Lung (tissue), 11 donors: ENCODE measurements at regions not wholly inside any gene's neighbourhood (a gene's known extent, or its start where the extent isn't known, plus 50 kb on each side); places are given as distances from the start of the nearest gene placed in this dataset.

Experiments used
- ATAC-seq: fragments of 200-7000 bp; cut with Tn5 transposase; one replicate; pipeline ENCODE4 v1.9.1; 2020; ENCODE audit warnings: moderate number of reproducible peaks; ENCODE audit not compliant: insufficient read depth, low FRiP score
- DNase-seq, 3 donors: peaks; one replicate each; pipeline ENCODE4 v3.0.0-alpha.2; 2013 to 2017
- H3K27ac ChIP-seq, 2 donors: one replicate each; pipeline ENCODE4 v1.5.1; 2013; ENCODE audit warnings: mild to moderate bottlenecking in 2 of 2, moderate library complexity in 2 of 2, control low read depth in 1 of 2, inconsistent platforms in 1 of 2, low read depth in 1 of 2, low read length in 1 of 2
- H3K27me3 ChIP-seq, 3 donors: one replicate each; pipeline ENCODE4 v1.5.1; 2013; ENCODE audit warnings: low read length in 2 of 3; ENCODE audit not compliant: control insufficient read depth in 3 of 3, insufficient read depth in 3 of 3
- H3K36me3 ChIP-seq, 4 donors: one replicate each; pipeline ENCODE4 v1.5.1; 2013; ENCODE audit warnings: low read length in 4 of 4, mild to moderate bottlenecking in 1 of 4, moderate library complexity in 1 of 4; ENCODE audit not compliant: control insufficient read depth in 4 of 4, insufficient read depth in 4 of 4
- H3K4me1 ChIP-seq, 5 donors: one replicate each; pipeline ENCODE4 v1.5.1; 2013; ENCODE audit warnings: low read length in 5 of 5, mild to moderate bottlenecking in 2 of 5, moderate library complexity in 1 of 5; ENCODE audit not compliant: control insufficient read depth in 5 of 5, insufficient read depth in 5 of 5
- H3K4me3 ChIP-seq: one replicate; pipeline ENCODE4 v1.5.1; 2013; ENCODE audit warnings: mild to moderate bottlenecking, control low read depth, moderate library complexity
- H3K9ac ChIP-seq, 2 donors: one replicate each; pipeline ENCODE4 v1.5.1; 2013; ENCODE audit warnings: low read length in 2 of 2, control low read depth in 1 of 2; ENCODE audit not compliant: insufficient read depth in 1 of 2
- H3K9me3 ChIP-seq, 4 donors: one replicate each; pipeline ENCODE4 v1.5.1; 2013; ENCODE audit warnings: low read length in 3 of 4, mild to moderate bottlenecking in 1 of 4, moderate library complexity in 1 of 4; ENCODE audit not compliant: control insufficient read depth in 4 of 4, insufficient read depth in 3 of 4
- WGBS, 2 donors: extraction: QIAGEN DNeasy Blood & Tissue Kit; methylation state at CpG; one replicate each; pipeline ENCODE4 v1.1.7; 2013; 5-methylcytosine and 5-hydroxymethylcytosine counted together
- TF ChIP-seq, protein P1 (sequence below): IDR thresholded peaks from 2 replicates; pipeline ENCODE4 v1.5.1; 2012; ENCODE audit warnings: mild to moderate bottlenecking; ENCODE audit errors: control extremely low read depth, extremely low read depth
- donor health status: control.
- donor health status: control.
- donor health status: Bipolar disorder and iron deficiency.
- donor health status: healthy.
- donor health status: DM: yes; HTN: yes; CAD: no.

DNA sequence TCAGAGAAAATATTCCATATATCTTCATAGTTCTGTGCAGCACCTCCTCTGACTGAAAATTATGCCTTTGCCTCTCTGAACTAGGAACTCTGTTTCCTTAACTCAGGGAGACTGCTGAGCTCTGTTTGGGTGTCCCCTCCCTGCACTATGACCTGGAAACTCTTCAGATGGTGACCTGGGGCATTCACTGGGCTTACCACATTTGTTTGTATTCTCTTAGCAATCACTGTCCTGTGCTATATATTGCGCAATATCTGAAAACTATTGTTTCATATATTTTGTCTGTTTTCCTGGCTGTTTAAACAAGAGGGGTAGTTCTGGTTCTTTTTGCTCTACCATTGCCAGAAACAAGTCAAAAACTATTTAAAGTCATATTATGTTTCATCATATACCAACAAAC is 181.8 kb upstream of the KIAA1217 start:
- DNase-seq (no peak), ATAC-seq (no peak)
- Histone ChIP-seq H3K36me3 (no peaks in the 10 kb centered on the region), H3K27me3 (no peaks in the 10 kb centered on the region), H3K4me3 (no peak overlapping the region), H3K27ac (no peak overlapping the region), H3K4me1 (no peaks in the 10 kb centered on the region), H3K9me3 (no peaks in the 10 kb centered on the region), H3K9ac (no peak overlapping the region)
- TF ChIP-seq, protein P1, sequence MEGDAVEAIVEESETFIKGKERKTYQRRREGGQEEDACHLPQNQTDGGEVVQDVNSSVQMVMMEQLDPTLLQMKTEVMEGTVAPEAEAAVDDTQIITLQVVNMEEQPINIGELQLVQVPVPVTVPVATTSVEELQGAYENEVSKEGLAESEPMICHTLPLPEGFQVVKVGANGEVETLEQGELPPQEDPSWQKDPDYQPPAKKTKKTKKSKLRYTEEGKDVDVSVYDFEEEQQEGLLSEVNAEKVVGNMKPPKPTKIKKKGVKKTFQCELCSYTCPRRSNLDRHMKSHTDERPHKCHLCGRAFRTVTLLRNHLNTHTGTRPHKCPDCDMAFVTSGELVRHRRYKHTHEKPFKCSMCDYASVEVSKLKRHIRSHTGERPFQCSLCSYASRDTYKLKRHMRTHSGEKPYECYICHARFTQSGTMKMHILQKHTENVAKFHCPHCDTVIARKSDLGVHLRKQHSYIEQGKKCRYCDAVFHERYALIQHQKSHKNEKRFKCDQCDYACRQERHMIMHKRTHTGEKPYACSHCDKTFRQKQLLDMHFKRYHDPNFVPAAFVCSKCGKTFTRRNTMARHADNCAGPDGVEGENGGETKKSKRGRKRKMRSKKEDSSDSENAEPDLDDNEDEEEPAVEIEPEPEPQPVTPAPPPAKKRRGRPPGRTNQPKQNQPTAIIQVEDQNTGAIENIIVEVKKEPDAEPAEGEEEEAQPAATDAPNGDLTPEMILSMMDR, result no peak
- WGBS, 2 donors, result 90 to 96% methylated on average over 1 of the region's 1 CpG

DNA sequence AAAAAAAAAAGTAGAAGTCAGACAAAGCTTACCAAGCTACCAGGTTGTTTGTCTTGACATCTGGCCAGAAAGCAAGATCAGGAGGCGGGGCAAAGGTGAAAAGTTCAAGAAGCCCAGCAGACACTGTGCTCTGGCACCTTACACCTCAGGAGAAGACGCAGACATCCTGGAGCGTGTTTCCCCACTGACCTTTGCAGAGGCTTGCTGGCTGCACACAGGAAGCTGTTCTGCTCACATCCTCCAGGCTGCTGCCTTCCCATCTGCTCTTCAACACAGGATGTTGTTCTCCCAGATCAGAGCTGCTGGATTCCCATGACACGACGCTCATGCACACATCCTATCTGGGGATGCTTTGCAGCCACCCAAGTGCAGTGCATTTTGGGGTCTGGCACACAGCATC is 174.4 kb upstream of the KIAA1217 start:
- TF ChIP-seq, protein P1, result no peak
- ATAC-seq, result peak; percentile 41
- peaks cover 0 to 6% (median 0%) of the 10 kb centered on the region in 5 donors for H3K4me1 ChIP-seq
- no peaks in the 10 kb centered on the region for H3K36me3 ChIP-seq
- WGBS, 2 donors, result 40 to 54% methylated on average over 5 of the region's 5 CpGs
- no peak overlapping the region for H3K9ac ChIP-seq
- no peak overlapping the region for H3K4me3 ChIP-seq
- peak; percentile 21 to 66 (median 40) for DNase-seq
- H3K27me3 ChIP-seq, result no peaks in the 10 kb centered on the region
- H3K27ac ChIP-seq, result peak overlapping the region in 1 of 2 donors; percentile 10
- H3K9me3 ChIP-seq, result no peaks in the 10 kb centered on the region

DNA sequence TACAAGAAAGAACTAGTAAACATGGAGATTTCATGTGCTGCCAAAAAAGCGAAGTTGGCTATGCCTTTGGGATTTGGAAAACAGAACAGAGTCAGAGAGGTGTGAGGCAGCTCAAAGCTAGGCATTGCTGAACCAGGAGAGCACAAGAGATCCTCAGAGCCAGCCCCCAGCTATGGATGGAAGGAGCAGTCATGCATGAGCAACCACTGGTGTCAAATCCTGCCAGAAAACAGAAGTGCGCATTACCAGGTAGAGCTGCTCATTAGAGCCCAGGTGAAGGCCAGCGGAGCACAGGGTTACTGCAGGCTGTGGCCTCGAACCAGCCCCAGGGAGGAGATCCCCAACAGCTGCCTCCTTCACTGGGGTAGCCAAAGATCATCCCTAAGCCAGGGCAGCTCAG is 173.2 kb upstream of the KIAA1217 start:
- ATAC-seq, result no peak
- Histone ChIP-seq H3K36me3 (no peaks in the 10 kb centered on the region), H3K4me3 (no peak overlapping the region), H3K4me1 (peaks cover 0 to 6% (median 0%) of the 10 kb centered on the region in 5 donors), H3K27me3 (no peaks in the 10 kb centered on the region), H3K27ac (no peak overlapping the region), H3K9me3 (no peaks in the 10 kb centered on the region), H3K9ac (no peak overlapping the region)
- 92 to 95% methylated on average over 4 of the region's 4 CpGs for WGBS, 2 donors
- TF ChIP-seq, protein P1, result no peak
- DNase-seq, result no peak

DNA sequence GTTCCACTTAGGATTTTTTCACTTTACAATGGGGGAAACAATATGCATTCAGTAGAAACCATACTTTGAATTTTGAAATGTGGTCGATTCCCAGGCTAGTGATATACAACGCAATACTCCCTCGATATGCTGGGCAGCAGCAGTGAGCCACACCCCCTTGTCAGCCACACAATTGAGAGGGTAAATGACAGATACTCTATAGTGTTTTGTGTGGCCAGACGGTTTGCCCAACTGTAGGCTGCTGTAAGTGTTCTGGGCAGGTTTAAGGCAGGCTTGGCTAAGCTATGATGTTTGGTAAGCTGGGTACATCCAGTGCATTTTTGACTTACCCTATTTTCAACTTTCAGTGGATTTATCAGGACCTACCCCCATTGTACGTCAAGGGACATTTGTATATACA is 169.6 kb upstream of the KIAA1217 start:
- H3K4me1 ChIP-seq, result peaks cover 0 to 6% (median 0%) of the 10 kb centered on the region in 5 donors
- no peak for ATAC-seq
- no peak for DNase-seq
- H3K27me3 ChIP-seq, result no peaks in the 10 kb centered on the region
- H3K4me3 ChIP-seq, result no peak overlapping the region
- no peak overlapping the region for H3K27ac ChIP-seq
- H3K9me3 ChIP-seq, result no peaks in the 10 kb centered on the region
- H3K9ac ChIP-seq, result no peak overlapping the region
- TF ChIP-seq, protein P1, result no peak
- H3K36me3 ChIP-seq, result no peaks in the 10 kb centered on the region
- 76% methylated on average over 5 of the region's 5 CpGs for WGBS, 2 donors
